Uterus (tissue), 2 donors: ENCODE measurements at regions not wholly inside any gene's neighbourhood (a gene's known extent, or its start where the extent isn't known, plus 50 kb on each side); places are given as distances from the start of the nearest gene placed in this dataset.

ENCODE experiments used
- POLR2A ChIP-seq, 2 donors: fragments of 450-650 bp; IDR thresholded peaks; one replicate each; pipeline ENCODE4 v1.6.1; 2016; ENCODE audit warnings: antibody characterized with exemption in 2 of 2, mild to moderate bottlenecking in 1 of 2, moderate library complexity in 1 of 2
- TF ChIP-seq, protein P1 (sequence below), 4 experiments: fragments of 200-600 bp in 2 of 4; fragments of 450-650 bp in 2 of 4; sonication (generic) in 2 of 4; IDR thresholded peaks; one replicate each; pipeline ENCODE4 v1.5.1; 2016 to 2019; ENCODE audit warnings: antibody characterized with exemption in 4 of 4, mild to moderate bottlenecking in 2 of 4, moderate library complexity in 1 of 4

DNA sequence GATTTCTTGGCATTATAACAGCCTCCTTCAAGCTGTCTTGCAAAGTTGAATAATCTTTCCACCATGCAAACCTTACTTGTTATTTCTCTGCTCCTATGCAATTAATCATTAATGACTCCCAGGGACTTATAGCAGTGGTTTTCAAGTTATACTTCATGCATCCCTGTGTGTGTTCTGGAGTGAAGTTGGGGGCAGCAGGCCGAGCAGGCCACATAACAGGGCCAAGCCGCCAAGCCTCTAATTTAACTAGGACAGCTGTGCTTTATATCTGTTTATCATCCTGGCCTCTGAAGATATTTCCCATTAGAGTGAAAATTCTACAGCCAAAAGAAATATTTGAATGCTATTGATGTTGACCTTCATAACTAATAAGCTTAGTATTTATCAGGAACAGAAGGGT lies 133.5 kb upstream of the PAK3 start:
- no peak for TF ChIP-seq POLR2A (IDR thresholded peaks at IDR 0.05)
- TF ChIP-seq, protein P1, sequence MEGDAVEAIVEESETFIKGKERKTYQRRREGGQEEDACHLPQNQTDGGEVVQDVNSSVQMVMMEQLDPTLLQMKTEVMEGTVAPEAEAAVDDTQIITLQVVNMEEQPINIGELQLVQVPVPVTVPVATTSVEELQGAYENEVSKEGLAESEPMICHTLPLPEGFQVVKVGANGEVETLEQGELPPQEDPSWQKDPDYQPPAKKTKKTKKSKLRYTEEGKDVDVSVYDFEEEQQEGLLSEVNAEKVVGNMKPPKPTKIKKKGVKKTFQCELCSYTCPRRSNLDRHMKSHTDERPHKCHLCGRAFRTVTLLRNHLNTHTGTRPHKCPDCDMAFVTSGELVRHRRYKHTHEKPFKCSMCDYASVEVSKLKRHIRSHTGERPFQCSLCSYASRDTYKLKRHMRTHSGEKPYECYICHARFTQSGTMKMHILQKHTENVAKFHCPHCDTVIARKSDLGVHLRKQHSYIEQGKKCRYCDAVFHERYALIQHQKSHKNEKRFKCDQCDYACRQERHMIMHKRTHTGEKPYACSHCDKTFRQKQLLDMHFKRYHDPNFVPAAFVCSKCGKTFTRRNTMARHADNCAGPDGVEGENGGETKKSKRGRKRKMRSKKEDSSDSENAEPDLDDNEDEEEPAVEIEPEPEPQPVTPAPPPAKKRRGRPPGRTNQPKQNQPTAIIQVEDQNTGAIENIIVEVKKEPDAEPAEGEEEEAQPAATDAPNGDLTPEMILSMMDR (IDR thresholded peaks at IDR 0.05): no peak
